Prostate gland (tissue), 2 donors: ENCODE measurements at regions not wholly inside any gene's neighbourhood (a gene's known extent, or its start where the extent isn't known, plus 50 kb on each side); places are given as distances from the start of the nearest gene placed in this dataset.

Source experiments
- DNase-seq: peaks from one replicate; pipeline ENCODE4 v3.0.0-alpha.2; 2019; ENCODE audit warnings: low spot score
- H3K27ac ChIP-seq, 2 donors: fragments of 200-600 bp; sonication (generic); 2 replicates each; pipeline ENCODE4 v1.5.1; 2017 to 2019
- H3K27me3 ChIP-seq: fragments of 200-600 bp; sonication (generic); replicated peaks from 2 replicates; pipeline ENCODE4 v1.5.1; 2019; ENCODE audit not compliant: insufficient read depth
- H3K36me3 ChIP-seq, 2 donors: fragments of 200-600 bp; sonication (generic); 1 replicate in 1 of 2; 2 replicates in 1 of 2; pipeline versions ENCODE4 v1.5.1 to v1.8.1; 2017 to 2019
- H3K4me1 ChIP-seq: fragments of 200-600 bp; sonication (generic); replicated peaks from 2 replicates; pipeline ENCODE4 v1.5.1; 2019
- H3K4me3 ChIP-seq, 2 donors: fragments of 200-600 bp; sonication (generic); 2 replicates each; pipeline ENCODE4 v1.5.1; 2017 to 2019
- H3K9me3 ChIP-seq: fragments of 200-600 bp; sonication (generic); 2 replicates; pipeline ENCODE4 v1.5.1; 2017
- POLR2A ChIP-seq: fragments of 450-650 bp; IDR thresholded peaks from one replicate; pipeline ENCODE4 v1.6.1; 2016; ENCODE audit warnings: antibody characterized with exemption, mild to moderate bottlenecking
- POLR2AphosphoS5 ChIP-seq: sonication (generic); formaldehyde crosslinking; IDR thresholded peaks from one replicate; pipeline ENCODE4 v1.6.1; 2017; ENCODE audit warnings: antibody characterized with exemption
- WGBS: methylation state at CpG from one replicate; pipeline ENCODE4 v1.1.5; 2018; 5-methylcytosine and 5-hydroxymethylcytosine counted together
- intact Hi-C: fragments of 100-400 bp; cut with DNase I; formaldehyde crosslinking; loops from one replicate; pipeline ENCODE4 v1.14.2; 2022
- TF ChIP-seq, protein P1 (sequence below), 4 experiments: fragments of 200-600 bp in 2 of 4; fragments of 450-650 bp in 2 of 4; sonication (generic) in 2 of 4; IDR thresholded peaks; 1 replicate in 3 of 4; 2 replicates in 1 of 4; pipeline ENCODE4 v1.5.1; 2016 to 2019; ENCODE audit warnings: antibody characterized with exemption in 4 of 4, mild to moderate bottlenecking in 2 of 4, moderate library complexity in 2 of 4

- no peaks in the 10 kb centered on the region for H3K27me3 ChIP-seq
- H3K9me3 ChIP-seq = no peaks in the 10 kb centered on the region
- TF ChIP-seq POLR2A = no peak
- no peak for TF ChIP-seq POLR2AphosphoS5
- TF ChIP-seq, protein P1, sequence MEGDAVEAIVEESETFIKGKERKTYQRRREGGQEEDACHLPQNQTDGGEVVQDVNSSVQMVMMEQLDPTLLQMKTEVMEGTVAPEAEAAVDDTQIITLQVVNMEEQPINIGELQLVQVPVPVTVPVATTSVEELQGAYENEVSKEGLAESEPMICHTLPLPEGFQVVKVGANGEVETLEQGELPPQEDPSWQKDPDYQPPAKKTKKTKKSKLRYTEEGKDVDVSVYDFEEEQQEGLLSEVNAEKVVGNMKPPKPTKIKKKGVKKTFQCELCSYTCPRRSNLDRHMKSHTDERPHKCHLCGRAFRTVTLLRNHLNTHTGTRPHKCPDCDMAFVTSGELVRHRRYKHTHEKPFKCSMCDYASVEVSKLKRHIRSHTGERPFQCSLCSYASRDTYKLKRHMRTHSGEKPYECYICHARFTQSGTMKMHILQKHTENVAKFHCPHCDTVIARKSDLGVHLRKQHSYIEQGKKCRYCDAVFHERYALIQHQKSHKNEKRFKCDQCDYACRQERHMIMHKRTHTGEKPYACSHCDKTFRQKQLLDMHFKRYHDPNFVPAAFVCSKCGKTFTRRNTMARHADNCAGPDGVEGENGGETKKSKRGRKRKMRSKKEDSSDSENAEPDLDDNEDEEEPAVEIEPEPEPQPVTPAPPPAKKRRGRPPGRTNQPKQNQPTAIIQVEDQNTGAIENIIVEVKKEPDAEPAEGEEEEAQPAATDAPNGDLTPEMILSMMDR (IDR thresholded peaks at IDR 0.05) = no peak
- WGBS = 93% methylated on average over 4 of the region's 4 CpGs
- DNase-seq = no peak
- H3K4me3 ChIP-seq = no peak overlapping the region
- H3K27ac ChIP-seq = peak overlapping the region in 1 of 2 donors; percentile 1
- H3K4me1 ChIP-seq = peaks cover 6% of the 10 kb centered on the region
- H3K36me3 ChIP-seq = no peaks in the 10 kb centered on the region
- intact Hi-C loops = loop anchor here (5.0 kb wide), 1 partner anchor 293 kb away; the partner anchor contains the start of gene RYBP
Observed at GRCh38 chr3:72154391-72155335, 369.7 kb upstream of the PROK2 start.

DNA sequence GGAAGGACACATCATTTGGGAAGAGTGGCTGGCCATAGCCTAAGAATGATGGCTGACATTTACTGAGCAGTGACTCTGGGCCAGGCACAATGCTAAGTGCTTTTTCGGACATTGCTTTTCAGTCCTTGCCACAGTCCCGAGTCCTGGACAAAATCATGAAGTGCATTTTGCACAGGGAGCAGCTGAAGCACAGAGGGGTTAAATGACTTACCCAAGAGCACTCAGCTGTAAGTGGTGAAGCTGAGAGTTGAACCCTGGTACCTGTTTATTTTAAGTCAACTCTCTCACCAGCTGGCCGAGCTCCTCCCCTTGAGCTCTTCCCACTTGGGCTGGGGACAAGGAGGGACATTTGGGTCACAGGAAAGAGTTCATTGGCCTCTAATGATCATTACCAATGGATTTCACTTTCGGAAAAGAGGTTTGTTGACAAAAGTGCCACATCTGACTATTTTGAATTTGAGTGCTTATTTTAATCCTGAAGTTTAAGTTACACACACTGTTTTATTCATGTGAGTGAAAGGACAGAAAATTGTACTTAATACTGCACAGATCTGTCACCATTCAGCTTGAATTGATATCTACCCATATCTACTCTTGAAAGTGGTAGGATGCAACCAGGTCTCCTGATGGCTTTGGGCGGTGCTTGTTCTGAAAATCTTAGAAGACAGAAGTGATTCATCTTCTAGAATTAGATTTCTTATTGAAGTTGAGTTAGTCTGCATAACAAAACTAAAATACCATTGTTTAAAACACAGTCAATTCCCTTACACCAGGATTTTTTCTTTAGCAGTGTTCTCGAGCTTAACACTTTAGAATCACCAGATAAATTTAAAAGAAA, 368.7 kb upstream of the PROK2 start:
- WGBS = 70% methylated on average over 6 of the region's 6 CpGs
- no peaks in the 10 kb centered on the region for H3K9me3 ChIP-seq
- no peak for DNase-seq
- H3K4me1 ChIP-seq = peaks cover 6% of the 10 kb centered on the region
- H3K36me3 ChIP-seq = no peaks in the 10 kb centered on the region
- H3K27me3 ChIP-seq = no peaks in the 10 kb centered on the region
- no peak overlapping the region for H3K4me3 ChIP-seq
- intact Hi-C loops = loop anchor here (5.0 kb wide), 1 partner anchor 294 kb away; the partner anchor contains the start of gene RYBP
- peak overlapping the region; percentile 58 for H3K27ac ChIP-seq
- TF ChIP-seq, protein P1 (IDR thresholded peaks at IDR 0.05) = no peak
- no peak for TF ChIP-seq POLR2AphosphoS5
- TF ChIP-seq POLR2A = no peak

- Histone ChIP-seq H3K27ac (peak overlapping the region; percentile 58), H3K4me1 (peaks cover 6% of the 10 kb centered on the region), H3K4me3 (no peak overlapping the region), H3K36me3 (no peaks in the 10 kb centered on the region), H3K27me3 (no peaks in the 10 kb centered on the region), H3K9me3 (no peaks in the 10 kb centered on the region)
- intact Hi-C loops = loop anchor here (5.0 kb wide), 1 partner anchor 294 kb away; the partner anchor contains the start of gene RYBP
- peak; percentile 89 for TF ChIP-seq POLR2AphosphoS5
- TF ChIP-seq, protein P1 (IDR thresholded peaks at IDR 0.05) = no peak
- DNase-seq = peak; percentile 85
- 18% methylated on average over 21 of the region's 21 CpGs for WGBS
Observed at GRCh38 chr3:72152551-72153476, 367.9 kb upstream of the PROK2 start.

DNA sequence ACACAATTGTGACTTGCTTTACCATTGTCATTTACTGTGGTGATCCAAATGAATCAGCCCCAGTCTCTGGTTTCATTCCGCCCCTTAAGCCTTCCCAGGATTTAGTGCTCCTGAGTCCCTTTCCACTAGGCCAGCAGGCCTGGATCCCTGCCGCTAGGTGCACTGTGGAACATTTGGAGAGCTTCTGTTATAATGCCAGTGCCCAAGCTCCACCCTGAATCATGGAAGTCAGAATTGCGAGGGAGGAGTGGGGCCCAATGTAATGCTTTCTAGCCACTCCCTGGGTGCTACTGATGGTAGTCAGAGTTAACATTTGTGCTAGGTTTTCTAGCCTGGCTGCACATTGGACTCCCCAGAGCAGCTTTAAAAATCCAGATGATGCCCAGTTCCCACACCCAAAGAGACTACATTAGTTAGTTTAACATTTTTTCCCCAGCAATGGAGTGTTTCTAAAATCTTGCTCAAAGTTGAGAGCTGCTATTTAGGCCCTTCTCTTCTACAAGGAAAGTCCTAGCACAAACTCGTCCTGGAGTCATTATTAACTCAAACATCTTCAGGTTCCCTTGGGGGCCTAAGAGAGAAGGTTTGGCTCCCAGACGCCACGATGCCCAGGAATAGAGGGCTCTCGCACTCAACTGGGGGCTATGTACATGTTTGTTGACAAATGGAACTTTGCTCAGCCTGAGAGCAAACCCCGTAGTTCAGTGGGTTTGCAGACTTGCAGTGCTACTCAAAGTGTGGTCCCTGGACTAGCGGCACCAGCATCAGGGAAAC, 366.7 kb upstream of the PROK2 start:
- 85% methylated on average over 9 of the region's 9 CpGs for whole genome bisulfite sequencing
- peak overlapping the region in 1 of 2 donors; percentile 58 for H3K27ac ChIP-seq
- peaks cover 6% of the 10 kb centered on the region for H3K4me1 ChIP-seq
- TF ChIP-seq POLR2AphosphoS5 = no peak
- TF ChIP-seq, protein P1 (IDR thresholded peaks at IDR 0.05) = no peak
- TF ChIP-seq POLR2A = no peak
- no peak overlapping the region for H3K4me3 ChIP-seq
- intact Hi-C loops = loop anchor here (5.0 kb wide), 1 partner anchor 296 kb away; the partner anchor contains the start of gene RYBP
- no peak for DNase-seq
- no peaks in the 10 kb centered on the region for H3K27me3 ChIP-seq
- H3K36me3 ChIP-seq = no peaks in the 10 kb centered on the region
- H3K9me3 ChIP-seq = no peaks in the 10 kb centered on the region
